Neuron (in vitro differentiated cells): ENCODE measurements at regions not wholly inside any gene's neighbourhood (a gene's known extent, or its start where the extent isn't known, plus 50 kb on each side); places are given as distances from the start of the nearest gene placed in this dataset.
"Not testable (repeated sequence)": the region's sequence is repeated elsewhere in the genome, so short reads cannot be mapped to it uniquely, and the experiment has no call there.

Experiments used
- H2AFZ ChIP-seq: one replicate; pipeline ENCODE4 v1.6.1; 2013; ENCODE audit warnings: low read depth, mild to moderate bottlenecking, inconsistent platforms, low read length, moderate library complexity
- H3K27me3 ChIP-seq: one replicate; pipeline ENCODE4 v1.6.1; 2013; ENCODE audit warnings: low read length; ENCODE audit not compliant: insufficient read depth
- H3K36me3 ChIP-seq: one replicate; pipeline ENCODE4 v1.6.1; 2013; ENCODE audit warnings: low read length; ENCODE audit not compliant: insufficient read depth
- H3K4me1 ChIP-seq: one replicate; pipeline ENCODE4 v1.6.1; 2013; ENCODE audit warnings: low read length; ENCODE audit not compliant: insufficient read depth
- H3K4me3 ChIP-seq: 2 replicates; pipeline ENCODE4 v1.5.1; 2013; ENCODE audit warnings: mild to moderate bottlenecking, low read length, moderate library complexity
- H3K9me3 ChIP-seq: one replicate; pipeline ENCODE4 v1.6.1; 2013; ENCODE audit warnings: low read length

GRCh38 chr6:11938285-11938890 lies 73.7 kb upstream of the HIVEP1 start:
- Histone ChIP-seq H3K4me3 (no peak overlapping the region), H3K4me1 (no peaks in the 10 kb centered on the region), H3K27me3 (no peaks in the 10 kb centered on the region), H3K36me3 (no peaks in the 10 kb centered on the region), H2AFZ (no peak overlapping the region), H3K9me3 (no peaks in the 10 kb centered on the region)

- Histone ChIP-seq H3K4me3 (no peak overlapping the region), H3K4me1 (no peaks in the 10 kb centered on the region), H3K9me3 (no peaks in the 10 kb centered on the region), H2AFZ (no peak overlapping the region), H3K27me3 (no peaks in the 10 kb centered on the region), H3K36me3 (no peaks in the 10 kb centered on the region)
These were observed 77.5 kb upstream of the HIVEP1 start for GRCh38 chr6:11934638-11935037.

GRCh38 chr6:11932892-11933291 lies 79.2 kb upstream of the HIVEP1 start:
- not testable (repeated sequence) for H3K4me3 ChIP-seq, H2AFZ ChIP-seq, H3K27me3 ChIP-seq, H3K4me1 ChIP-seq, H3K36me3 ChIP-seq, H3K9me3 ChIP-seq

GRCh38 chr6:11931296-11932035 lies 80.6 kb upstream of the HIVEP1 start:
- Histone ChIP-seq H3K4me1 (no peaks in the 10 kb centered on the region), H3K27me3 (no peaks in the 10 kb centered on the region), H3K9me3 (no peaks in the 10 kb centered on the region), H3K36me3 (no peaks in the 10 kb centered on the region), H3K4me3 (no peak overlapping the region), H2AFZ (no peak overlapping the region)

- H3K27me3 ChIP-seq, H3K4me3 ChIP-seq, H2AFZ ChIP-seq, H3K36me3 ChIP-seq, H3K9me3 ChIP-seq, H3K4me1 ChIP-seq: not testable (repeated sequence)
These were observed 81.3 kb upstream of the HIVEP1 start for GRCh38 chr6:11930834-11931233.

- no peaks in the 10 kb centered on the region for H3K36me3 ChIP-seq
- no peaks in the 10 kb centered on the region for H3K27me3 ChIP-seq
- H3K9me3 ChIP-seq = no peaks in the 10 kb centered on the region
- H3K4me1 ChIP-seq = no peaks in the 10 kb centered on the region
- no peak overlapping the region for H2AFZ ChIP-seq
- no peak overlapping the region for H3K4me3 ChIP-seq
These were observed 81.9 kb upstream of the HIVEP1 start for GRCh38 chr6:11930240-11930639.

- Histone ChIP-seq H2AFZ (no peak overlapping the region), H3K9me3 (no peaks in the 10 kb centered on the region), H3K27me3 (no peaks in the 10 kb centered on the region), H3K36me3 (no peaks in the 10 kb centered on the region), H3K4me1 (no peaks in the 10 kb centered on the region), H3K4me3 (no peak overlapping the region)
These were observed 82.8 kb upstream of the HIVEP1 start for GRCh38 chr6:11929241-11929835.

- no peaks in the 10 kb centered on the region for H3K4me1 ChIP-seq
- H3K9me3 ChIP-seq = no peaks in the 10 kb centered on the region
- H3K27me3 ChIP-seq = no peaks in the 10 kb centered on the region
- H2AFZ ChIP-seq = no peak overlapping the region
- no peak overlapping the region for H3K4me3 ChIP-seq
- H3K36me3 ChIP-seq = no peaks in the 10 kb centered on the region
These were observed 85.3 kb upstream of the HIVEP1 start for GRCh38 chr6:11926594-11927407.

- H3K9me3 ChIP-seq = no peaks in the 10 kb centered on the region
- H3K36me3 ChIP-seq = no peaks in the 10 kb centered on the region
- no peaks in the 10 kb centered on the region for H3K4me1 ChIP-seq
- H3K27me3 ChIP-seq = no peaks in the 10 kb centered on the region
- H2AFZ ChIP-seq = no peak overlapping the region
- no peak overlapping the region for H3K4me3 ChIP-seq
These were observed 86.3 kb upstream of the HIVEP1 start for GRCh38 chr6:11925805-11926204.

GRCh38 chr6:11923621-11924020 lies 88.5 kb upstream of the HIVEP1 start:
- H2AFZ ChIP-seq = no peak overlapping the region
- H3K4me3 ChIP-seq = no peak overlapping the region
- H3K27me3 ChIP-seq = no peaks in the 10 kb centered on the region
- no peaks in the 10 kb centered on the region for H3K36me3 ChIP-seq
- H3K4me1 ChIP-seq = peaks cover 8% of the 10 kb centered on the region
- H3K9me3 ChIP-seq = no peaks in the 10 kb centered on the region

- Histone ChIP-seq H3K4me3 (no peak overlapping the region), H3K36me3 (no peaks in the 10 kb centered on the region), H3K27me3 (no peaks in the 10 kb centered on the region)
These were observed 89.2 kb upstream of the HIVEP1 start for GRCh38 chr6:11922901-11923300.

GRCh38 chr6:11921751-11922150 lies 90.4 kb upstream of the HIVEP1 start:
- H2AFZ ChIP-seq = no peak overlapping the region
- no peaks in the 10 kb centered on the region for H3K36me3 ChIP-seq
- H3K4me3 ChIP-seq = no peak overlapping the region
- H3K27me3 ChIP-seq = no peaks in the 10 kb centered on the region
- H3K4me1 ChIP-seq = peaks cover 18% of the 10 kb centered on the region
- no peaks in the 10 kb centered on the region for H3K9me3 ChIP-seq

More at GRCh38 chr6:11922901-11923300, 89.2 kb upstream of the HIVEP1 start:
- Histone ChIP-seq H3K4me1 (peaks cover 15% of the 10 kb centered on the region), H2AFZ (no peak overlapping the region), H3K9me3 (no peaks in the 10 kb centered on the region)

GRCh38 chr6:11921017-11921438 lies 91.1 kb upstream of the HIVEP1 start:
- H3K9me3 ChIP-seq = no peaks in the 10 kb centered on the region
- H3K4me3 ChIP-seq = no peak overlapping the region
- H2AFZ ChIP-seq = no peak overlapping the region
- no peaks in the 10 kb centered on the region for H3K36me3 ChIP-seq
- H3K4me1 ChIP-seq = peaks cover 18% of the 10 kb centered on the region
- H3K27me3 ChIP-seq = no peaks in the 10 kb centered on the region
